SH-SY5Y (cell line): ENCODE measurements at regions not wholly inside any gene's neighbourhood (a gene's known extent, or its start where the extent isn't known, plus 50 kb on each side); places are given as distances from the start of the nearest gene placed in this dataset.

ENCODE experiments used
- GATA2 ChIP-seq: IDR thresholded peaks from 2 replicates; pipeline ENCODE4 v1.6.1; 2011; ENCODE audit warnings: mild to moderate bottlenecking, low read depth, low read length
- GATA3 ChIP-seq: IDR thresholded peaks from 2 replicates; pipeline ENCODE4 v1.6.1; 2011; ENCODE audit warnings: low read depth, mild to moderate bottlenecking, low read length, moderate library complexity

GRCh38 chr16:85545227-85545818 is 67.8 kb upstream of the GSE1 start:
- TF ChIP-seq GATA2: no peak
- TF ChIP-seq GATA3: no peak
